H9 (cell line): ENCODE measurements at regions not wholly inside any gene's neighbourhood (a gene's known extent, or its start where the extent isn't known, plus 50 kb on each side); places are given as distances from the start of the nearest gene placed in this dataset.

Experiments used
- DNase-seq: peaks from one replicate; pipeline ENCODE4 v3.0.0-alpha.2; 2017
- H2AFZ ChIP-seq: one replicate; pipeline ENCODE4 v1.6.1; 2013; ENCODE audit warnings: mild to moderate bottlenecking, low read length, control low read depth, moderate library complexity
- H2AK5ac ChIP-seq: 2 replicates; pipeline ENCODE4 v1.6.1; 2013; ENCODE audit warnings: low read length, control low read depth, mixed read lengths; ENCODE audit not compliant: insufficient read length
- H2BK120ac ChIP-seq: one replicate; pipeline ENCODE4 v1.6.1; 2013; ENCODE audit warnings: low read depth, mild to moderate bottlenecking, low read length, control low read depth, inconsistent platforms; ENCODE audit not compliant: poor library complexity, severe bottlenecking
- H2BK12ac ChIP-seq: 2 replicates; pipeline ENCODE4 v1.6.1; 2013; ENCODE audit warnings: low read length, control low read depth, mixed read lengths, low read depth; ENCODE audit not compliant: insufficient read length
- H2BK15ac ChIP-seq: 2 replicates; pipeline ENCODE4 v1.6.1; 2013; ENCODE audit warnings: low read depth, low read length, control low read depth
- H2BK20ac ChIP-seq: one replicate; pipeline ENCODE4 v1.6.1; 2013; ENCODE audit warnings: low read depth, mild to moderate bottlenecking, low read length, control low read depth, inconsistent platforms; ENCODE audit not compliant: poor library complexity, severe bottlenecking
- H2BK5ac ChIP-seq: 2 replicates; pipeline ENCODE4 v1.6.1; 2013; ENCODE audit warnings: low read length, control low read depth, mixed read lengths; ENCODE audit not compliant: insufficient read length
- H3K14ac ChIP-seq: 2 replicates; pipeline ENCODE4 v1.6.1; 2013; ENCODE audit warnings: low read length, control low read depth; ENCODE audit not compliant: insufficient read depth
- H3K18ac ChIP-seq: 2 replicates; pipeline ENCODE4 v1.6.1; 2013; ENCODE audit warnings: low read depth, mild to moderate bottlenecking, mixed read lengths, low read length, control low read depth; ENCODE audit not compliant: insufficient read length
- H3K23ac ChIP-seq: 2 replicates; pipeline ENCODE4 v1.6.1; 2013; ENCODE audit warnings: low read length, control low read depth, mixed read lengths, low read depth; ENCODE audit not compliant: insufficient read length
- H3K23me2 ChIP-seq: 2 replicates; pipeline ENCODE4 v1.6.1; 2013; ENCODE audit warnings: low read depth, mild to moderate bottlenecking, mixed read lengths, low read length, control low read depth; ENCODE audit not compliant: insufficient read length, poor library complexity, severe bottlenecking
- H3K27ac ChIP-seq: 2 replicates; pipeline ENCODE4 v1.5.1; 2013; ENCODE audit warnings: low read length, control low read depth, mixed read lengths, low read depth; ENCODE audit not compliant: insufficient read length
- H3K27me3 ChIP-seq: 2 replicates; pipeline ENCODE4 v1.6.1; 2013; ENCODE audit warnings: low read length, control low read depth, inconsistent platforms; ENCODE audit not compliant: insufficient read depth
- H3K4ac ChIP-seq: 2 replicates; pipeline ENCODE4 v1.6.1; 2013; ENCODE audit warnings: low read depth, mild to moderate bottlenecking, control low read depth, inconsistent platforms, low read length, moderate library complexity
- H3K4me1 ChIP-seq: 2 replicates; pipeline ENCODE4 v1.6.1; 2013; ENCODE audit warnings: low read length, control low read depth, inconsistent platforms; ENCODE audit not compliant: insufficient read depth
- H3K4me2 ChIP-seq: 2 replicates; pipeline ENCODE4 v1.6.1; 2013; ENCODE audit warnings: low read length, control low read depth, mixed read lengths; ENCODE audit not compliant: insufficient read length, insufficient read depth
- H3K56ac ChIP-seq: 2 replicates; pipeline ENCODE4 v1.6.1; 2013; ENCODE audit warnings: low read depth, mild to moderate bottlenecking, mixed read lengths, low read length, control low read depth; ENCODE audit not compliant: insufficient read length
- H3K79me1 ChIP-seq: 2 replicates; pipeline ENCODE4 v1.6.1; 2013; ENCODE audit warnings: low read depth, mild to moderate bottlenecking, moderate library complexity, low read length, control low read depth, inconsistent platforms; ENCODE audit not compliant: insufficient read depth, poor library complexity, severe bottlenecking
- H3K79me2 ChIP-seq: 2 replicates; pipeline ENCODE4 v1.6.1; 2013; ENCODE audit warnings: low read length, control low read depth, inconsistent platforms; ENCODE audit not compliant: insufficient read depth
- H3K9ac ChIP-seq: 2 replicates; pipeline ENCODE4 v1.6.1; 2013; ENCODE audit warnings: low read length, control low read depth, mixed read lengths; ENCODE audit not compliant: insufficient read length; ENCODE audit errors: extremely low read depth
- H3K9me3 ChIP-seq: one replicate; pipeline ENCODE4 v1.6.1; 2013; ENCODE audit warnings: low read depth, low read length, inconsistent platforms; ENCODE audit not compliant: control insufficient read depth
- H3T11ph ChIP-seq: one replicate; pipeline ENCODE4 v1.6.1; 2013; ENCODE audit warnings: mild to moderate bottlenecking, low read length, control low read depth, inconsistent platforms
- H4K20me1 ChIP-seq: one replicate; pipeline ENCODE4 v1.6.1; 2013; ENCODE audit not compliant: control insufficient read depth, insufficient read length, insufficient read depth
- H4K5ac ChIP-seq: 2 replicates; pipeline ENCODE4 v1.6.1; 2013; ENCODE audit warnings: low read depth, mild to moderate bottlenecking, mixed read lengths, low read length, control low read depth; ENCODE audit not compliant: insufficient read length
- H4K8ac ChIP-seq: replicated peaks from 2 replicates; pipeline ENCODE4 v1.6.1; 2013; ENCODE audit warnings: low read length, control low read depth, mixed read lengths, low read depth; ENCODE audit not compliant: insufficient read length
- H4K91ac ChIP-seq: 2 replicates; pipeline ENCODE4 v1.6.1; 2013; ENCODE audit warnings: low read depth, mild to moderate bottlenecking, moderate library complexity, mixed read lengths, low read length, control low read depth; ENCODE audit not compliant: insufficient read length
- H3K27ac Mint-ChIP-seq, 3 experiments: 2 replicates in 2 of 3; 3 replicates in 1 of 3; pipeline ENCODE4 v1.8.0; 2020 to 2021; ENCODE audit warnings: mixed read lengths in 3 of 3, mild to moderate bottlenecking in 1 of 3, moderate library complexity in 1 of 3
- H3K27me3 Mint-ChIP-seq: 2 replicates; pipeline ENCODE4 v1.8.0; 2021; ENCODE audit warnings: low read depth, mild to moderate bottlenecking, moderate library complexity, mixed read lengths
- H3K36me3 Mint-ChIP-seq, 3 experiments: 2 replicates in 2 of 3; 3 replicates in 1 of 3; pipeline ENCODE4 v1.8.0; 2020 to 2021; ENCODE audit warnings: low read depth in 3 of 3, mixed read lengths in 3 of 3; ENCODE audit not compliant: insufficient read depth in 1 of 3
- H3K4me1 Mint-ChIP-seq, 2 experiments: 2 replicates each; pipeline ENCODE4 v1.8.0; 2020; ENCODE audit warnings: mixed read lengths in 2 of 2
- H3K4me3 Mint-ChIP-seq, 2 experiments: 2 replicates in 1 of 2; 3 replicates in 1 of 2; pipeline ENCODE4 v1.8.0; 2020 to 2021; ENCODE audit warnings: mild to moderate bottlenecking in 2 of 2, mixed read lengths in 2 of 2, moderate library complexity in 1 of 2
- H3K9me3 Mint-ChIP-seq, 2 experiments: 2 replicates in 1 of 2; 3 replicates in 1 of 2; pipeline ENCODE4 v1.8.0; 2020; ENCODE audit warnings: mild to moderate bottlenecking in 2 of 2, mixed read lengths in 2 of 2, moderate library complexity in 1 of 2
- WGBS: extraction: QIAGEN DNeasy Blood & Tissue Kit; methylation state at CpG from one replicate; pipeline ENCODE4 v1.1.7; 2013; ENCODE audit warnings: missing lambda C conversion rate, low lambda C conversion rate, mixed read lengths; ENCODE audit not compliant: insufficient read length; ENCODE audit errors: extremely low coverage; 5-methylcytosine and 5-hydroxymethylcytosine counted together
- TF ChIP-seq, protein P1 (sequence below): fragments of 200-600 bp; sonication (generic); conservative IDR thresholded peaks from 3 replicates; pipeline ENCODE4 v1.8.0; 2021; ENCODE audit warnings: antibody characterized with exemption, mild to moderate bottlenecking

DNA sequence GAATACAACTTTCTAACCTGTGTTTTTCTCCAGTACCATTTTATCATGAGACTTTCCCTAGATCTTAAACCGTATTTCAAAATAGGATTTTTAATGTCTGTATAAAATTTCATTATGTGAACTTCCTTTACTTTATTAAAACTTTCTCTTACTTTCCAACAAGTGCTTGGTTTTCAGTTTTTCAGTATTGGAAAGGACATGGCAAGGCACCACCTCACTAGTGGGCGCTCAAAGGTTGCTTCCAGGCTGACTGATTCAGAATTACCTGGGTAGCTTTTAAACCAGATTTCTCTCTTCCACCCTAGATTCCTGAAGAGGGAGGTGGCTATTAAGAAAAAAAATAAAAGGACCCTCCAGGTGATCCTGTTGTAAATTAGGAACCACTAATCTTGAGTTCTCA, 236.6 kb downstream of the SOX2 start:
- Histone ChIP-seq H3K4ac (no peak overlapping the region), H3K27ac (no peak overlapping the region), H2AK5ac (no peak overlapping the region), H3K79me1 (no peaks in the 10 kb centered on the region), H3K14ac (no peak overlapping the region), H3K4me2 (no peak overlapping the region), H4K8ac (no peak overlapping the region), H3K56ac (no peak overlapping the region), H3K9ac (no peak overlapping the region), H2BK12ac (no peak overlapping the region), H4K91ac (no peak overlapping the region), H3T11ph (no peak overlapping the region), H3K18ac (no peak overlapping the region), H2BK5ac (no peak overlapping the region), H2AFZ (no peak overlapping the region), H4K5ac (no peak overlapping the region), H3K23ac (no peak overlapping the region), H3K27me3 (no peaks in the 10 kb centered on the region), H4K20me1 (no peaks in the 10 kb centered on the region), H3K79me2 (no peaks in the 10 kb centered on the region), H2BK15ac (no peak overlapping the region), H2BK120ac (no peak overlapping the region), H3K4me1 (peaks cover 4% of the 10 kb centered on the region; the same call in 1 of the 2 replicates), H2BK20ac (no peak overlapping the region), H3K9me3 (no peaks in the 10 kb centered on the region), H3K23me2 (no peaks in the 10 kb centered on the region)
- Mint-ChIP-seq H3K27ac (no peak overlapping the region), H3K9me3 (peaks cover 3 to 4% of the 10 kb centered on the region in 2 experiments; a peak in 3 of 5 replicates), H3K4me1 (peaks cover 37 to 40% of the 10 kb centered on the region in 2 experiments), H3K36me3 (peaks cover 3 to 5% (median 5%) of the 10 kb centered on the region in 3 experiments; a peak in 6 of 7 replicates), H3K27me3 (no peaks in the 10 kb centered on the region), H3K4me3 (no peak overlapping the region)
- no CpG with 5 or more reads among the region's 2 CpGs for WGBS
- no peak for DNase-seq
- TF ChIP-seq, protein P1, sequence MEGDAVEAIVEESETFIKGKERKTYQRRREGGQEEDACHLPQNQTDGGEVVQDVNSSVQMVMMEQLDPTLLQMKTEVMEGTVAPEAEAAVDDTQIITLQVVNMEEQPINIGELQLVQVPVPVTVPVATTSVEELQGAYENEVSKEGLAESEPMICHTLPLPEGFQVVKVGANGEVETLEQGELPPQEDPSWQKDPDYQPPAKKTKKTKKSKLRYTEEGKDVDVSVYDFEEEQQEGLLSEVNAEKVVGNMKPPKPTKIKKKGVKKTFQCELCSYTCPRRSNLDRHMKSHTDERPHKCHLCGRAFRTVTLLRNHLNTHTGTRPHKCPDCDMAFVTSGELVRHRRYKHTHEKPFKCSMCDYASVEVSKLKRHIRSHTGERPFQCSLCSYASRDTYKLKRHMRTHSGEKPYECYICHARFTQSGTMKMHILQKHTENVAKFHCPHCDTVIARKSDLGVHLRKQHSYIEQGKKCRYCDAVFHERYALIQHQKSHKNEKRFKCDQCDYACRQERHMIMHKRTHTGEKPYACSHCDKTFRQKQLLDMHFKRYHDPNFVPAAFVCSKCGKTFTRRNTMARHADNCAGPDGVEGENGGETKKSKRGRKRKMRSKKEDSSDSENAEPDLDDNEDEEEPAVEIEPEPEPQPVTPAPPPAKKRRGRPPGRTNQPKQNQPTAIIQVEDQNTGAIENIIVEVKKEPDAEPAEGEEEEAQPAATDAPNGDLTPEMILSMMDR: peak; percentile 67
